GM19193 (cell line): ENCODE measurements at regions not wholly inside any gene's neighbourhood (a gene's known extent, or its start where the extent isn't known, plus 50 kb on each side); places are given as distances from the start of the nearest gene placed in this dataset.

Experiments used
- POLR2A ChIP-seq: IDR thresholded peaks from 4 replicates; pipeline ENCODE4 v1.6.1; 2011; ENCODE audit not compliant: insufficient read depth, insufficient read length; ENCODE audit errors: extremely low read depth

GRCh38 chr6:145244349-145245100 lies 490.8 kb downstream of the EPM2A start:
- no peak for TF ChIP-seq POLR2A

DNA sequence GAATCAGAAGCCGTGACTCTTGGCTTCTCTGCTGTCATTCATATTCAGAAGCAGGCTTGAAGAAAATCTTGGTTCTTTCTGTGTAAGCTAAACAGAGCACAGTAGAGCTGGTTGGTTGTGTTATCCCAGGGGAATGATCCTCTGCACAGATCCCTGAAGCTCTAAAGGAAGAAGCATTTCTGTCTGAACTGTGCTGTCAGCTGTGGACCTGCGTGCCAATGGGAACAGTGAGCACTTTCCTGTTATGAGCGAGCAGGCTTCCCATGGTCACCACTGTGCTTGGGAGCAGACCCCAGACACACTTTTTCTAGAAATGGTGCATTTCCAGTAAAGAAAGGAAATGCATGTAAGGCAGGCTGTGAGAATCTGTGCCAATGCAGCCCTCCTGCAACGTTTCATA lies 490.2 kb downstream of the EPM2A start:
- no peak for TF ChIP-seq POLR2A

- TF ChIP-seq POLR2A, result no peak
These were observed 487.5 kb downstream of the EPM2A start for GRCh38 chr6:145247692-145248419.

DNA sequence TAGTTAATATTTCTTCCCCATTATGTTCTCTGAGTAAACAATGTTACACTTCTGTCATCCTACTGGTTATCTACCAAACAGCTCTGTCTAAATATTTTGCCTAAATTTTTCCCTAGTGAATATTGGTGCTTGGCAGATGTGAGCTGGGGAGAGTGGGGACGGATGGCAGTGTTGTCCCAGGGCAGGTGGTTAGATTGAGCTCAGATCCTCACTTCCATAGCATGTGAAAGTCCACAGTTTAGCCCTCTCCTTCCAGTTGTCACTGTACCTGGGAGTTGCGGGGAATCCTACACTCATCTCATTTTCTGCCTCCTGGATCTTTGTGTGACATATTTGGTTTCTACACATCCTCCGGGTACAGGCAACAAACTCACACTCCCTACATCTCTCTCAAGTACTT lies 484.9 kb downstream of the EPM2A start:
- no peak for TF ChIP-seq POLR2A

GRCh38 chr6:145252737-145253136 lies 482.6 kb downstream of the EPM2A start:
- TF ChIP-seq POLR2A, result no peak

DNA sequence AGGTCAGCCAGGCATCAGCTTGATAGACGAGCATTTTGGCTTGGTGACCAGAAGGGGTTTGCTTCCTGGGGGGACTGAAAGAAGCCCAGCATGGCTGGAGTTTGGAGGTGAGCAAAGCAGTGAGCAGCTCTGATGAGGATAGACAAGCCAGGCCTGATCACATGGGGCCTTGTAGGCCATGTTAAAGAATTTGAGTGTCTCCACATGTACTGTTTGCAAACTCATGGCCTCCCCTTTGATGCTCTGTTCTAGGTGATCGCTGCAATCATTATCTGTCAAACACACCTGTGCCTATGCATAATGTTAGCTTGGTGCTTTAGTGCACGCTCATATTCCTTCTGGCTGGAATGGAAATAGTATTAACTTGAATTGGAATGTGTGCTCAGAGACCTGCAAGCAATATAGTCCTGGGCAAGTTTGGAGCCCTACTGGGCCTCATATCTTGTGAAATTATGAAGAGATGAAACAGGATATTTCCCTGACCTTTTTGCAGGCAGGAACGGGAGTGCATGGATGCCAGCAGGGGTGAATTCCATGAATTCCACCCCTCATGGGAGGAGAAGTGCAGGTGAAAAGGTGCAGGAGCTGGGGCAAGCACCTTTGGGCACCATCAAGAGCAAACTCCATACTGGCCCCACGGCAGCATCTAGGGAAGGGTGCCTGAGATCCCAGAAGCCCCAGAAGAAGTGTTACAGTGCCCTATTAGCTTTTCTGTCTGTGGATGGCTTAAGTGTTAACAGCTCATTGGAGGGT lies 480.5 kb downstream of the EPM2A start:
- no peak for TF ChIP-seq POLR2A

DNA sequence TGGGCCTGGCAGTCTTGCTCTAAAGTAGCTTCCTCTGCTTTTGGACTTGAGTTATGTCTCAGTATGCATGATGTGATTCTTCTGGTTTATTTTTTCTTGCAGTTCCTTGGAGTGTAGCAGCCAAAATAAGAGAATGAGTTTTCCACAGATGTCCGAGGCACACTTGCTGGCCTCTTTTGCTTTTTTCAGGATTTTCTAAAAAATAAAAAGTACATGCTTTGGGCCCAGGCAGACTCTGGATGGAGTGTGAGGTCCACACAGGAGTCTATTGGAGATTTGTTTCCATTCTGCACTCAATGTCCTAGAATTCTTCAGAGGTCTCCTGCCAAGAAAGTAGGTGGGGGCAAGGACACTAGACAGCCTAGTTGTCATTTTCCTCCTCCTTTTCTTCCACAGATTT lies 477.6 kb downstream of the EPM2A start:
- TF ChIP-seq POLR2A, result no peak

DNA sequence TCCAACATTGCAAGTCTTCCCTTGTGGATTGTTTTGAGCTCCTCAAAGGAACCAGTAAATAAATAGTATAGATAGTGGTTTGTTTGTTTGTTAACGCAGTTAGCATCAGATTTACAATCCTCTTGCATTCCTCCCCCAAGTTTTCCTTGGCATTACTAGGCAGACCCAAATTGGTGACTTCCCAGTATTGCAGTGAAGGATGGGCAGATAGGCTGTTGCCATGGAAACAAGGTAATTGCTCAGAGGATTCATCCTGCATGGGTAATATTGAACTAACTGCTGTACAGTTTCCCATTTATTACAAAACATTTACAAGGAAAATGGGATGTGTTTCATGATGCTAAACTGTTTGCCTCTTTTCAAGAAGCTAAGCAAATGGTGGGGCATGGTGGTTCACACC lies 477.2 kb downstream of the EPM2A start:
- no peak for TF ChIP-seq POLR2A

DNA sequence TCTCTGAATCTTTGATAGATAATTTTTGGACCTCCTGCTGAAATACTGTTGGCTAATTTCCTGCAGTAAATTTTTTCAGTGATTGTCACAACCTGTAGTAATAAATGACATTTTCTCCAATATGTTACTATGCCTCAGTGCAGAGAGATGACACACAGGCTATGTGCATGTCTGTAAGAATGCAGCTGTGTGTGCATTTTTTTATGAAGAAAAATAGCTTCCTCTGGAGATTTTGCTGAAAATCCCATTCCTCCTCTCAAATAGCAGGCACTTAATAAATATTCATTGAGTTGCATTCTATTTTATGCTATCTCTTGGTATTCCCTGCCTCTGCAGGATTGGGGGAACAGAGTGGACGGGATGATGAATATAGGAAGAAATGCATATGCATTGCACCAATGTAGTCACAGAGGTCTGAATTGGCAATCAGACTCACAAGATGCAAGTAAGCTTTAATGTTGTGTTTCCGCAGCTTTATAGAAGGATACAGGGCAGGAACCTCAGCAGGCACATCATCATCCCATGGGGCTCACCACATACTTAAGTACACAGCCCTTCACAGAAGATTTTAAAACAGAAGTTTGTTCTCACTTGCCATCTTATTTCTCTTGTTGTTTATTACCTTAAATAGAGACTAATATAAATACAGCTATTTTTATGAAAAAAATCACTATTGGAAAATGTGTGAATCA lies 474.7 kb downstream of the EPM2A start:
- no peak for TF ChIP-seq POLR2A

GRCh38 chr6:145261758-145262157 lies 473.6 kb downstream of the EPM2A start:
- no peak for TF ChIP-seq POLR2A

- TF ChIP-seq POLR2A, result no peak
These were observed 472.5 kb downstream of the EPM2A start for GRCh38 chr6:145262771-145263170.

GRCh38 chr6:145263778-145264211 lies 471.5 kb downstream of the EPM2A start:
- TF ChIP-seq POLR2A, result no peak

DNA sequence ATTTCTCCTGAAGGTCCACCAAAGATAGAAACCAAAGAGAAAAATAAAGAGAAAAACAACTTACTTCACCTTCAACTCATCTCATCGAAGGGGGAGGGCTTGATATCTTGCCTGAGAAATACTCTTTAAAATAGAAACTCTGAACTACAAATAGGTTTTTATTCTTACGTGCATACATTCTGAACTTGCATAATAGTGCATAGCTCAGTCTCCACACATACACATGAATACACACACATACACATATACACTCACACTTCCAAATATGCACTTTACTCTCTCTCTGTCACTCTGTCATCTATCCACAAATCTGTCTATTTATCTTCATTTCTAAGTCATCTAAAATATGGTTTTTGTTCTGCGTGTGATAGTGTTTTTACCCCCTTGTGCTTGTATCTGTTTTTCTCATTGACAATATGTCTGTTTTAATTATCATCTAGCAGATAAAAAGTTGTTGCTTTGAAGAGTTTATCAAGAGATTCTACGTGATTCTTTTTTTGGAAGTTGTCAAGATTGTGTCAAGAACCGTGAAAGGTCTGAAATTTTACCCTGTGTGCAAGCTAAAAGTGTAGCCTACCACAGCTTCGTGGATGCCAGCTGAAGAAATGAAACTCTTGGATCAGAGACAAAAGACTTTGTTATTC lies 468.8 kb downstream of the EPM2A start:
- no peak for TF ChIP-seq POLR2A

DNA sequence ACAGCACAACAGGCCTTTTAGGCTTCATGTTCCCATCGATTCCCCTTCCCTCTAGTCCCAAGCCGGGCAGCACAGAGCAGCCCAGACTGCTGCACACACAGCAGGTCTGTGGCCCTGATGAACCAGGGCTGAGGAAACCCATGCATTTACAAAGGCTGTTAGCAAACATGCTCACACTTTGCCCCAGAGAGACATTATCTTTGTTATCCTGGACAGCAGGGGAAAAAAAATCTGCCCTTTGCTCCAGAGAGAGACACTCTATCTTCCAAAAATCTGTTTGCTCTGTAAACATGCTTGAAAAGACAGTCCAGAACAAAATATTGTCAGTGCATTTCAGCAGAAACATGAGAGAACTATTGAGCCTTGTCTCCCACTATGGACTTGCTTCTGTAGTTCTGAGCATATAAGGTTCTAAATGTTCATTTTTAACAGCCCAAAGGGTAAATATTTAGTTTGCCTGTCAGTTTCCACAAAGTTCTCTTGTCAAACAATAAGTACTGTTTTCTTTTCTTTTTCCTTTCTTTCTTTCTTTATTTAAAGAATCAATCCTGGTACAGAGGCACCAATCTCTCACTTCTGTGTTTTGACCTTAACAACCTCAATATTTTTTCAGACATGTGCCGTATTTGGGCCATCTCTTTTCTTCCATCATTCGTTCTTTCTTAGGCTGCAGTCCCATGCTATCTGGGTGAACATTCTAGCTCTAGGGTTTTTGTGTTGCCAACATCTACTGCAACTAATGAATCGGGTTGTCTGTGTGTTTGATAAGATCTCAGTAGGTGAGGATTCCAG lies 468.0 kb downstream of the EPM2A start:
- no peak for TF ChIP-seq POLR2A

- TF ChIP-seq POLR2A, result no peak
These were observed 464.9 kb downstream of the EPM2A start for GRCh38 chr6:145270464-145270863.

- no peak for TF ChIP-seq POLR2A
These were observed 464.3 kb downstream of the EPM2A start for GRCh38 chr6:145271040-145271439.
